Large intestine (tissue), 3 donors: ENCODE measurements at regions not wholly inside any gene's neighbourhood (a gene's known extent, or its start where the extent isn't known, plus 50 kb on each side); places are given as distances from the start of the nearest gene placed in this dataset.

Source experiments
- DNase-seq, 2 donors: peaks; one replicate each; pipeline versions ENCODE4 v3.0.0 to v3.0.0-alpha.2; 2013
- H3K27ac ChIP-seq: one replicate; pipeline ENCODE4 v1.5.1; 2013; ENCODE audit warnings: low read length
- H3K27me3 ChIP-seq: 2 replicates; pipeline ENCODE4 v1.6.1; 2013; ENCODE audit warnings: low read length; ENCODE audit not compliant: control insufficient read depth, insufficient read depth
- H3K36me3 ChIP-seq: 2 replicates; pipeline ENCODE4 v1.6.1; 2013; ENCODE audit warnings: low read length; ENCODE audit not compliant: control insufficient read depth, insufficient read depth
- H3K4me1 ChIP-seq: one replicate; pipeline ENCODE4 v1.6.1; 2013; ENCODE audit warnings: low read length; ENCODE audit not compliant: control insufficient read depth, insufficient read depth
- H3K4me3 ChIP-seq: one replicate; pipeline ENCODE4 v1.5.1; 2013; ENCODE audit warnings: low read length
- H3K9me3 ChIP-seq: one replicate; pipeline ENCODE4 v1.6.1; 2013; ENCODE audit warnings: mild to moderate bottlenecking, low read depth, low read length, moderate library complexity; ENCODE audit not compliant: control insufficient read depth
- WGBS: methylation state at CpG from one replicate; pipeline ENCODE4 v1.1.5; 2013; ENCODE audit warnings: low lambda C conversion rate; ENCODE audit not compliant: insufficient coverage; 5-methylcytosine and 5-hydroxymethylcytosine counted together

GRCh38 chr7:92889081-92889480 is 52.7 kb upstream of the CDK6 start:
- no CpG with 5 or more reads among the region's 3 CpGs for WGBS
- H3K4me1 ChIP-seq = no peaks in the 10 kb centered on the region
- H3K9me3 ChIP-seq = no peaks in the 10 kb centered on the region
- no peaks in the 10 kb centered on the region for H3K27me3 ChIP-seq
- no peak for DNase-seq
- no peak overlapping the region for H3K27ac ChIP-seq
- no peaks in the 10 kb centered on the region for H3K36me3 ChIP-seq
- no peak overlapping the region for H3K4me3 ChIP-seq
